AG20443 (cell line): ENCODE measurements at regions not wholly inside any gene's neighbourhood (a gene's known extent, or its start where the extent isn't known, plus 50 kb on each side); places are given as distances from the start of the nearest gene placed in this dataset.
A peak's percentile ranks its signal among the peaks of the same experiment; 100 is the strongest.
"Not testable (repeated sequence)": the region's sequence is repeated elsewhere in the genome, so short reads cannot be mapped to it uniquely, and the experiment has no call there.

Experiments used
- DNase-seq: peaks from one replicate; pipeline ENCODE4 v3.0.0; 2012; ENCODE audit warnings: low spot score, mixed read lengths

DNA sequence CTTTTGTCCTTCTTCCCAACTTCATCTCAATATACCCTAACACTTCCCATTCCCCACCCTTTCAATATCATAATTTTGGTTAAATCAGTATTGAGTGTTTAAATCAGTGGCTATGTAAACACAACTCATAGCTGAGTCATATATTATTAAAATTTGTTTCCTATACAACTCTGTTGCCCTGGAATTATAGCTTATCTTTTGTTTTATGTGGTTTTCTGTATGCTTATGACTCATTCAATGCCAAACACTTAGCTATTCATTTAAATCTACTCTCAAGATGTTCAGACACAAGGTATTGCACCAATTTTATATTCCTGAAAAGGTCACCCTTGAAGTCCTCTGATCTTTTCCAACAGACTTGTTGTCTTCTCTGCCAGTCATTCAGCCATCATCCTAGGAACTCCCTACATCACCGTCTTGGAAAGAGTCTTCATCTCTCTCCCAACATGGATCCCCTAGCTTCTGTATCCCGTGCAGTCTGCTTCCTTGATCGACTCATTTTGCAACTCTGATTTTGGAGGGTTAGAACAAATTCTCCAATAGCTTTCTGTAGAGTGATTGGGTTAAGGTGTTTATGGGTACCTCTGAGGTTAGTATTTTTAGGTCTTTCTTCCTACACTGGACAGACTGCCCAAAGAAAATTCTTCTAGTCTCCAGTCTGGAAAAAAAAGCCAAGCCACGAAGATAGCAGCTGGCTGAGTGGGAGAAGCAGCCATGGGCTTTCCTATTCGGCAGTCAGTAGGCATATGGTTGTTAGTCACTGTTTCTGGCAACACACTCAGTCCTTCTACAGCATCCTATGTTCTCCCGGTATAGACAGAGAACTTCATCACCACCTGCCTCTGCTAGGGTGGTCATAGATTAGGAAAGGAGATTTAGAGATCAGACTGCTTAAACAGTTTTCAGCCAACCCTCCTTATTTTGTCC lies 102.1 kb downstream of the CRPPA start:
- DNase-seq: no peak

DNA sequence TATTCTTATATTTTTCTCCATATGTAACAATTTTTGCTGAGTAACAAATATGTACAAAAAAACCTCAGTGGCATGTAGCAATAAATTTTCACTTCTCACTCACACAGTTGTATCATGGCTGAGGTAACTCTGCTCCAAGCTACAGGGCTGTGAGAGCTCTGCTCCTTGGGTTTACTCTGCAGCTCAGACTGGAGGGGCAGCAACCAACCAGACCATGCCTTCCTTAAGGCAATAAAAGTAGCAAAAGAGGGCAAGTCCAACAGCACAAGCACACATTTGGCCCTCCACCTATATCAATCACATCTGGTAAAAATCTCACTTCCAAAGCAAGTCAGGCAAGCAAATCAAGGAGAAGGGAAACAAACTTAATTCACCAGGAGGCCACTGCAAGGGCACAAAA lies 102.9 kb downstream of the CRPPA start:
- no peak for DNase-seq

DNA sequence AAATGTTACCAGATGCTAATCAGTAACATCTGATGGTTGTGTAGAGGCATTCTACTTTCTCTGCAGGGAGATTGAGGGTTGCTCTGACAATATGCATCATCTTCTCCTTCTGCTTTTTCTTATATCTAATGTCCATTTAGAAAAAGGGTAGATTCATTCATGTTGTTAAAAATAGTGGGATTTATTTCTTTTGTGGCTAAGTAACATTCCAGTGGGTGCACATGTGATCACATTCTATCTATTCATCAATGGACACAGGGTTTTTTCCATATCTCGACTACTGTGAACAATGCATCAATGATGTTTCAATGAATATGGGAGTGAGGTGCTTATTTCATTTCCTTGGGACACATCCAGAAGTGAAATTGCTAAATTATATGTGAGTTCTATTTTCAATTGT lies 103.9 kb downstream of the CRPPA start:
- DNase-seq: no peak

DNA sequence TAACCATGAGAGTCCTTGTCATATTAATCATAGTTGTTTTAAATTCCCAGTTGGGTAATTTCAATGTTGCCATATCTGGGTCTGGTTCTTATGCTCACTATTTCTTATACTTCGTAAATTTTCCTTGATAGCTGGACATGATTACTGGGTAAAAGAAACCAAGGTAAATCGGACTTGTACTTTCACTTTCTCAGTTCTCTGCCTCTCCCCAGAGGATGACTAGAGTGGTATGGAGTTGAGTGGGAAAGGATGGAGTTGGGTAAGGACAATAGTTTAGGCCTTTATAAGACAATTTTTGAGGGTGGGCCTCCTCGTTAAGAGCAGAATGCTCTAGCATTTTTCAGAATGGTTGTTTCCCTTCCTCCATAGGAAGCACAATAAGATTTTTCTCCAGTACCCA lies 106.1 kb downstream of the CRPPA start:
- DNase-seq: no peak

DNA sequence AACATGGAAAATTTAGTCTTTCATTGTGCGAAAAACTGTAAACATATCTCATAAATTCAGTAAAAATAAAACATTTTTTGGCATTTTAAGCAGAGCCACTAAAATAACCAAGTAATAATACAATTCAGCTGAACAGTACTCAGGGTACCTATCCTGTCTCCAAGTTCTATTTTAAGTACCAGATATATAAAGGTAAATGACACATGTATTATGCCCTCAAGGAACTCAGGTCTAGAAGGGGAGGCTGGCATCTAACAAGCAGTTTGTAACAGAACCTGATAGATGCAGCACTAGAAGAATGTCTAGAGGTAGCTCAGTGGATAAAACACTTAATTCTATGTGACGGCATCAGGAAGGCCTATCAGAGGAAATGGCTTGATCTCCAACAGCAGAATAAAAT lies 112.2 kb downstream of the CRPPA start:
- DNase-seq: no peak

DNA sequence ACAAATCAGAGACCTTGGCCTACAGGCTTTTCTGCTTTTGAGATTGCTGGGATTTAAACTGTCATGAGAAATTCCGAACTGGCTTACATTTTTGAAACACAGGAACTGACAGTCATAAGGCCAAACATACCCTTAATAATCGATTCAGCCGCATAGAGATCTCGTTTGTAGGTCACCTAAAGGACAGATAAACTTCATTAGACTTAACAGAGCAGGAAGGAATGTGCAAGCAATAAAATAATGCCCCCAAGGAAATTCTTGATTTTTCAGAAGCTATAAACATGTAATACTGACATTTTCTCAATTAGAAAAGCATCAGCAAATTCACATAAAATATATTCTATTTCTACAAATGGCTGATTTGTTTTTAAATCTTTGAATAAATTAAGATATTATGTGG lies 120.0 kb downstream of the CRPPA start:
- DNase-seq: no peak

DNA sequence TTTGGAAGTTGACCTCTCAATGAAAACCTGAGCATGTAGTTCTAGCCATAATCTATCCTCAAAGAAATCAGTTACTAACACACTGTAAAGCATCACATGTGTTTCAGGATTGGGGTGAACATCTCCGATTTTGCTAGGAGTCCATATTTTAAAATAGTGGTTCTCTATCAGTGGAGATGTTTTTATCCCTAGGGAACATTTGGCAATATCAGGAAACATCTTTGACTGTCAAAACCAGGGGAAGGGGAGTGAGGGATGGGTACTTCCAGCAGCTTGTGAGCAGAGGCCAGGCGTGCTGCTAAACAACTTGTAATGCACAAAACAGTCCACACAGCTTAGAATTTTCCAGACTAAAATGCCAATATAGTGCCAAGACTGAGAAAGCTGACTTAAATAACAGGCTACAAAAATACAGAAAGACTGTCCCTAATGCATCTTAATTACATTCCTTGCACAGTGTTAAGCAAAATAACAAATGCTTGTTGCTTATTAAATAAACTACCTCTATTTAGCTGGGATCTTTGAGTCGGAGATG lies 120.9 kb downstream of the CRPPA start:
- DNase-seq: no peak

DNA sequence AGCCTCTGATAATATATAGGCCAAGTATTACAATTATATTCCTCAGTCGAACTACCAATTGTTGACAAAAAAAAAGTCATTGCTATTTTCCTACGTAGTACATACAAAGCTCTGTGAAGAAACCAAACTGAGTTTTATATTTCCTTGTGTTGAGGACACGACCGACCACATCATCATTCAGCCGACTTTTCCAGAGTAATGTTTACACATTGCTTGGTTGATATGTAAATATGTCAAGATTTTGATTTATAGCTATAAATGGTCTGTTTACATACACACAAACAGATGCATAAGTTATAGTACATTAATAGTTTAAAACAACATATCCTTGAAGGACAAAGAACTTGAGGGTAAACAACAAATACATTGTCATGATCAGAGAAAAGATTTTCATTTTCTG lies 121.5 kb downstream of the CRPPA start:
- no peak for DNase-seq

DNA sequence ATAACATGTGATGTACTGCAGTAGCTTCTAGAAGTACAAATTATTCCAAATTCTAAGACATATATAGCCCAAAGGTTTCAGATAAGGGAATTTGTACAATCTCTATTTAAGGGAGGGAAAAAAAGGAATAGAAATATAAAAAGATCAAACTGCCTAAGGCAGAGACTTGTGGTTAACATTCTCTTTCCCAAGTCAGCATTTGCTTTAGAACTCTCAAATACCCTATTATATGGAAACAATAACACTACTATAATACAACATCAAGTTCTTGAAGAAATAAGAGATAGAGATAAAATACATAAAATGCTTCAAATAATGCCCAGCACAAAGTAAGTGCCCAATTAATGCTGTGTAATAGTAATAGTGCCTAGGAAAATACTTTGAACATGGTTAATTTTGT lies 123.1 kb downstream of the CRPPA start:
- DNase-seq: no peak

DNA sequence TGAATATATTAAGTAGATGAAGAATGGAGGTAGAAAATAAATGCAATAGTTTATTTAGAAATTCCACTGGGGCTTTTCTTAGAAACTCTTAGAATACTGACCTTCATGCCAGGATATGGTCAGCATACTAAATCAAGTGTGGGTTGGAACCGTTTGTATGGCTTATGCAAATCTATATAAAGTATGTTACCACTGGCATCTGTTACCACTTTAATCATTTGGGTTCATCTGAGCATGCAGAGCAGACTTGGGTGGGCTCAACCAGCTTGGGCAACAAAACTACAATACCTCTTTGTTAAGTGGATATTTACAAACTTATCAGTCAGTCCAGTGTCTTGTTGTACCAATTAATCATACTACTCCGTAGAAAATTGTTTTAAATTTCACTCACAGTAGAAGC lies 125.8 kb downstream of the CRPPA start:
- no peak for DNase-seq

DNA sequence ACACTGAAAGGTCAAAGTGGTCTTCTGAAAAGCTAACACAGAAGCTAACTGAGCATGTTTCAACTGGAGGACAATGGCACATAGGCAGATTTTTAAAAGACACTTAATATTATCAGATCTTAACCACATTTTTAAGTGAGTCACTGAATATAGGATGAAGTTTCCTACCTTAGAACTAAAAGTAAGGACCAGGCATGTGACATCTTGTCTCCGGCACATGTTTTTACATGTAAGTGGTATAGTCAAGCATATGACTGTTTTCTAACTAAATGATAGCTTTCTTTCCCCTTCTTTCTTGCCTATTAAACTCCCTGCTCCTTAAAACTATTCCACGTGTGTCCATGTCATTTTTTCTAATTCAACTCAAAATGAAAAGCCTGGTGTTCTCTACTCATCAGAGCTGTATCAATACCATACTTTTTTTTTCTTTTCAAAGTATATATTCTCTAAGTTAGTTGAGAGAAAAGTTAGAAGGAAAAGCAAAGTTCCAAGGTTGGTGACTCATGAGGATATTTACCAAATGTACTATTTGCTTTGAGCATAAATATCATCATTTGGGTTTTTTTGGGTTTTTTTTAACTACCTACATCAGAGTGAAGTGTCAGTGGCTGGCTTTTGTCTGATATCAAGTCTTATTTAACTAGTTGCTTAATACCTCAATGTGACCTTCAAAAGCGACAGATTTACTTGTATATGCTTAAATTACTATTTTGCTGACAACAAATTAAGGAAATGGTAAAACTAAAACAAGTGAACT lies 127.5 kb downstream of the CRPPA start:
- DNase-seq: no peak

DNA sequence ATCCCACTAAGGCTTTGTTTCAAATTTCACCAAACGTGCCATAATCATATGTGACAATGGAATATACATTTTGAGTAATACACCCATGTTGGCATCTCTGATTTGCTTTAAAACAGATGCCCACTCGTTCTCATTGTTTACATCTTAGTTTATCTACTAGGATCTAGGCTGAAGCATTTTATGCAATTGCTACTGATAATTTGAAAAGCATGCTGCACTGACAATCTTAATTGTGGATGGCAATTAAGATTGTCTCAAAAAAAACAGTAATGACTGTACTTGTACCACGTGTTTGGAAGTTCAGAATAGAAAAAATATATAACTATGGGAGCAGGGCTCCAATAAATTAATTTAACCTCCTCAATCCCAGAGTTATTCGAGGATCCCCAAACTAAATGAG lies 136.8 kb downstream of the CRPPA start:
- no peak for DNase-seq

DNA sequence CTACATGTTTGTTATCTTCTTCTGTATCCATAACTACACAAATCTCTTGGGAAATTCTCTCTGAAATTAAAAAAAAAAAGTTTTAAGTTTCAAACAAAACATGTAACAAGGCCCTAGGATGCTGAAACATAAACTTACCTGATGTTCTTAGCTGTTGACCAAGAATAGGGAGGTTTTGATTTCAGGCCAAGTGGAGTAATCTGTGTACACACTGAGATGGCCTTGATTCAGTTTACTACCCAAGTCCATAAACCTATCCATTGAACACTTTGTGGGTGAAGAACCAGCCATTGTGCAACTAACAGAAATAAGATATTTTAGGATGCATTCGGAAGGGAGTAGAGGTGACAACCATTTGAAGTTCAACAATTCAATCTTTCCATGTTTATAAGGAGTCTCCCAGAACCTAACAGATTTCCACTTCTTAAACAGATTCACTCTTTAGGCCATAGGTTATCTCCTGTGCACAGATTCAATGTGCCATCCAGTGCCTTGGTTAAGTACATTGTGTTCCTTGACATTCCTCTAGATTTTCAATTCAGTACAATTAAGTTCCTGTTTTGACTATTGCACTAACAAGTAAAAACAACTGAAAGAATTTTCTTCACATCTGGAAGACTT lies 143.1 kb downstream of the CRPPA start:
- DNase-seq: no peak

DNA sequence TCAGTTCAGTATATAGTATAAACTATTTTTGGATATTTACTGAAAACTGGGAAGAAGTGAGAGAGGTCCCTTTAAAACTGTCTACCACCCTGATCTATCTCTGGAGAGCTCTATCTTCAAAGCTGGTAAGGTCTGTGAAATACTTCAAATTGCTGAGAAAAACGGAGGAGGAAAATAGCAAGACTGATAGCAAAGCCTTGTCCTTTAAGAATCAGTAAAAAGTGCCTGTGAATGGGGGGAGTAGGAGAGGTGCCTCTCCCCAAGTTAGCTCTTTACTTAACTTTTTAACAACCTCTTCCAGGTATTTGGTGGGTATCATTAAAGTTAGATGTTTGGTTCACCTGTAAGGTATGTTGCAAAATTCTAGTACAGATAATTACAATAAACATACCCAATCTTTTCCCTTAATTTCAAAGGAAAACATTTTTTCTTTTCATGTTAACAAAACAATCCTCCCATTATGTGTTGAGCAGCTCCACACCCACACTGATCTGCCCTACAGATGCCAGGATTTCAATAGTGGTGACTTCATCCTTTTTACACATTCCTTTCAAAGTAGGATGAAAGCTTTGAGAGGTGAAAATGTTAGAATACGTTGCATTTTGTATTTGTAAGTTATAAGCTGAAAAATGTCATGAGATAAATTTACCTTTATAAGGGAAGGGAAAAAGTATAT lies 149.2 kb downstream of the CRPPA start:
- DNase-seq: peak; percentile 21

DNA sequence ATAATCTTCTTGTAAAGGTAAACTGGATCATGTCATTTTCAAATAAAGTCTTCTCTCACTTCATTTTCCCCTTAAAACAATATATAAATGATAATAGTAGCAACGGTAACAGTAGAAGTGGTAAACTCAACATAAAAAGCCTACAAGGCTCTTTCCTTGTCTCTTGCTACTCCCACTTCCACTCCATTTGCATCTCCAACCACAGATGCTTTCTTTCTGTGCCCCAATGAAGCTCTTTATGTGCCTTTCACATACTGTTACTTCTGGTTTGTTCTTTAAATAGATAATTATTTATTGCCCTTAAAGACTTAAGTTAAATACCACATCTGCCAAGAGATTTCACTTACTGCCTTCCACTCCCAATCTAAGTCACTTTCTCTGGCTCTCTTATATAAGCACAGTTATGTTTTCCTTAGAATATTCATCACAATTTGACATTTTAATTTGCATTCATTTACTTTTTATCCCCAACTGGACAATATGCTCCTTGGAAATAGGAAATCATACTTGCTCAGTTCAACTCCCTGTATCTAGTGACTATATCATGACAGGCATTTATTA lies 149.9 kb downstream of the CRPPA start:
- DNase-seq: no peak

DNA sequence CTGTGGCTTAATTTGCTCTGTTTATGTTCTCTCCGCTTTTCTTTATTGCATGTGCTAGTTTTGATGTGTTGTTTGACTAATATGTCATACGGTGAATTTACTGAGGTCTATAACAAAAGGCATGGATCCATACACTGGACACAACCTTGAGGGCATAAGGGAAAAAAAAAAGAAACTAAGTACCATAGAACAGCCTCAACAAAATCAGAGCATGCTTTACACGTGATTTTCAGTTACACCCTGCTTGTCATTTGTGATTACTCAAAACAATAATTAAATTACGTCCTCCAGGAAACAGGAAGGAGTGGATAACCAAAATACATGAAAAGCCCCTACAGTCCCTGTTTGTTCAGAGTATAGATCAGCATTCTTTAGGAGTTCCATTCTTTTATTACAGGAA lies 150.5 kb downstream of the CRPPA start:
- no peak for DNase-seq

DNA sequence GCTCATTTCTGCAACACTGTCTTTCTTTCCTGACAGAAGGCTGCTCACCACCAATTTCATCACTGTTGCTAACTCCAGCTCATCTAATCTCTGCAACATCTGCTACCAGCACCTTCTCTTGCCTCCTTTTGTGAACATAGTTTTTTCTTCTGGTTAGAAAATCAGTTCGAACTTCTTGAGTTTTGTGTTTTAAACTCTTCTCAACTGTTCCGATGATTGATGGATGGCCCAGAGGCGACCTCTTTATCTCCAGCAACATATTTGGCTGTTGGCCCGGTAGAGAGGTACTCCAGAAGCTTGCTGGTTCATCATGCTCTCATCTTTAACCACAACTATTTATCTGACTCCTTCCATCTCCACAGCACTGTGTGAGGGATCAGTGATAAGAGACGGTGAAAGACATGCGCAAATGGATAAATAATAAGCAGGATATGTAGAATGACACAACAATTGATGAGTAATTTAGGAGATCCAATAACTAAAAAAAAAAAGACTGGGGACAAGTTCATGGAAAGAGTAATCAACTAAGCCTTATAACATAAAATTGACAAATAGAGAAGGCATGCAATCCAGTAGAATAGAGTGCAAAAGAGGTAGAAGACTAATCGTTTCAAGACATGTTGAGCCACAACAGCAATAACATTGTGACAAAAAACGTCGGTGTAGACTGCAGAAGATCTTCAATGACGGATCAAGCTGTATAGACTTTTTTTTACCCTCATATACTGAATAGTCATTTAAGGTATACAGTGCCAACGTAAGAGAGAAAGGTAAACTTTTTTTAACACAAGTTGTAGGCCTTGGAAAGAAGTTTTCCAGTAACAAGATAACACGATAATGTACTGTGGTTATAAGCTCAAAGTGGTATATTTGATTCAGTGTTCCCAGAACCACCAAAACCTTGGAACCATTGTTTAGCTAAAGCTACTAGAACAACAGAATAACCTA lies 152.2 kb downstream of the CRPPA start:
- peak; percentile 9 for DNase-seq

DNA sequence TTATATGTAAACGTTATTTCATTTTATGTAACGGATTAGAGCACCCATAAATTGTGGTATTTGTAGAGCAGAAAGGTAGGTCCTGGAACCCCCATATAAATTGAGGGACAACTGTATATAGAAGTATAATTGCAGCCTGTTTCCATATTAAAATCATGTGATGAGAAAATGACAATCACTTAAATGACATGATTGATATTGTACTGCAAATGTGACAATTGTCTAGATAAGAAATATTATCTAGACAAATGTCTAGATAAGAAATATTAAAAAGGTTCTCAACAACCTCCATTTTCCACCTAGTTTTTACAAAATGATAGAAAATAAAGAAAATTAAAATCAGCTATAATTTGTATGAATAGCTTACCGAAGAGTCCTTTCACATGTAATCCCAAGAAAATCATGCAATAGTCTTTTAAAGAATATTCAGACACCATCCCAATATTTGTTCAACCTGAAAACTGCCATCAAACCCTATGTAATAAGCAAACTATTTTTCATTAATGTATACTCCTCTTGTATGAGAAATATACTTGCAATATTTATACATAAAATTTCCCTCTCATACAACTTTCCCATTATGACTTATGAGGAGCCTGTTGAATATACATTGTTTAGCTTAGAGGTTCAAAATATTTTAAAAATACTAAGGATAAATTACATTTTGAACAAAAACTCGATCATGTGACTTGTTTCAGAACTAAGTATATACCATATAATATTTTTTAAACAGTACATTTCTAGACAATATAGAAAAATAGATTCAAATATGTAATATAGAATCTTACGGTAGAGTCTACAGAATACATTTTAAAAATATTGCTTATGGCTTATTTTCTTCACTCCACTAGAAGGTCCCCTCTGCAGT lies 153.2 kb downstream of the CRPPA start:
- DNase-seq: no peak

DNA sequence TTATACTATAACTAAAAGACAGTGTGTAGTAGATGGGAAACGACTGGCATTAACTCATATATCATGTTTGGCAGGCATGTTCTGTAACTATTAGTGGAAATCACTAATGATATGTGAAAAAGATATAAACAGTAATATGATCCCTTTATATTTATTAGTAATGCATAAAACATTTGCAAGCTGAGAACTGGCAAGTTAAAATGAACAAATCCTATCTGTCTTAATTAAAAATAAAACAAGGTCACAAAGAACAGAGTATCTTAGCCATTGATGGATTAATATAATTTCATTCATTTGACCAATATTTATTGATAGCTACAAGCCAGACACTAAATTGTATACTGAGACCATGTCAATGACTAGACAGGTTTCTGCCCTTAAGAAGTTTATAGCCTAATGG lies 154.5 kb downstream of the CRPPA start:
- DNase-seq: no peak

DNA sequence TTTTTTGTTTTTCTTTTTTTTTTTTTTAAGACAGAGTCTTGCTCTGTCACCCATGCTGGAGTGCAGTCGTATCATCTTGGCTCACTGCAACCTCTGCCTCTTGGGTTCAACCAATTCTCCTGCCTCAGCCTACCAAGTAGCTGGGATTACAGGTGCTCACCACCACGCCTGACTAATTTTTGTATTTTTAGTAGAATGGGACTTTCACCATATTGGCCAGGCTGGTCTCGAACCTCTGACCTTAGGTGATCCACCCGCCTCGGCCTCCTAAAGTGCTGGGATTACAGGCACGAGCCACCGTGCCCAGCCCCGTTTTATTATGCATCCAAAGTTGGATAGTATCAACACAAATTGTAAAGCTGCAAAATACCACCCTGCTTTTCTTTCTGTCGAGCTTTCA lies 154.9 kb downstream of the CRPPA start:
- DNase-seq: not testable (repeated sequence)
